ENCODE measurements at regions not wholly inside any gene's neighbourhood (a gene's known extent, or its start where the extent isn't known, plus 50 kb on each side); places are given as distances from the start of the nearest gene placed in this dataset.

DNA sequence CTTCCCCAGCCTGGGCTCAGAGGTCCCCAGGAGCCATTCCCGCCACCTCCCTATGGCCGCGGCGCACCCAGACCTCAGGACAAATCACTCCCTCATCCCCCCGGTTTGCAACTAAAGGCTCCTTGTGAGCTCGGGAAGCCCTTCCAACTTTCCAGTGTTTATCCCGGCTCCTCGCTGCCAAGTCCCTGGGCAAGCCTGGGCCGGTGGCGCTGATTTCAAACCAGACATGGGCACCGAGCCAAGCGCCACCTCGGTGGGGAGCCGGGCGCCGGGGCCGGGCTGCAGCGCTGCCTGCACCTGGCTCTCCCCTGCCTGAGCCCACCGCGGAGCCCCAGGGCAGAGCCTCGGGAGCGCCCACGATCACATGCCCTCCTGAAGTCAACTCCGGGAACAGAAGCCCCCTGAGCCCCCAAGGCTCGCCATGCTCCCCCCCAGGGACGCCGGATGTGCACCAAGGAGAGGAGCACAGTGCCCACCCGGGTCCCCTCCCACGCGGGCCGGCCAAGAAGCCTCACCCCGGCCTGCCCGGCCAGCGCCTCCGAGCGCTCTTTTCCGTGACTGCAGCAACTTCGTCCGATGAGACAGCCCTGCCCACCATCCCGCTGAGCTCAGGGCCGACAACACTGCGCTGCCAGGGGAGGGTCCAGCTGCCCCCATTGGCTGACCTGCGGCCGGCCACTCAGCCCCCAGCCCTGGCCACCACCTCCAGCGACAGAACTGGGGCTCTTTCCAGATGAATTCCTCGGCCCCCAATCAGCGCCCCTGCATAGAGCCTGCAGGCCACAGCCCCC is 50.0 kb downstream of the NCOR2 start:
- no peak for DNase-seq

DNA sequence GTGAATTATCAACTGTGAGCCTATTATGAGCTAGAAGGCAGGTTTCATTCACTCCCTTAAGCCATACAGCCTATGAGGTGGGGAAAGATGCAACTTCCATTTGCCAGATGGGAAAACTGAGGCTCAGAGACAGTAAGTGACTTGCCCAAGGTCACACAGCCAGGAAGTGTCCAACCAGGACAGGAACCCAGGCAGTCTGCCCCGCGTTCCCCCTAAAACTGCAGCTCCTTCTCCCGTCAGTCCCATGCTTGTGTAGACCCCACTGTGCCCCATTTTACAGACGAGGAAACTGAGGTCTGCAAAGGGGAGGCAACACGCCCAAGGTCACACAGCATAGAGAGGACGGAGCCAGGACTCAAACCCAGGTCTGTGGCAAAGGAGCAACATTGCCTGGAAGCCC is 50.6 kb downstream of the NCOR2 start:
- DNase-seq = no peak

GRCh38 chr12:124515981-124516380 is 51.4 kb downstream of the NCOR2 start:
- DNase-seq = no peak

GRCh38 chr12:124514996-124515932 is 52.1 kb downstream of the NCOR2 start:
- no peak for DNase-seq

- DNase-seq = no peak
Observed at GRCh38 chr12:124514145-124514995, 53.0 kb downstream of the NCOR2 start.

DNA sequence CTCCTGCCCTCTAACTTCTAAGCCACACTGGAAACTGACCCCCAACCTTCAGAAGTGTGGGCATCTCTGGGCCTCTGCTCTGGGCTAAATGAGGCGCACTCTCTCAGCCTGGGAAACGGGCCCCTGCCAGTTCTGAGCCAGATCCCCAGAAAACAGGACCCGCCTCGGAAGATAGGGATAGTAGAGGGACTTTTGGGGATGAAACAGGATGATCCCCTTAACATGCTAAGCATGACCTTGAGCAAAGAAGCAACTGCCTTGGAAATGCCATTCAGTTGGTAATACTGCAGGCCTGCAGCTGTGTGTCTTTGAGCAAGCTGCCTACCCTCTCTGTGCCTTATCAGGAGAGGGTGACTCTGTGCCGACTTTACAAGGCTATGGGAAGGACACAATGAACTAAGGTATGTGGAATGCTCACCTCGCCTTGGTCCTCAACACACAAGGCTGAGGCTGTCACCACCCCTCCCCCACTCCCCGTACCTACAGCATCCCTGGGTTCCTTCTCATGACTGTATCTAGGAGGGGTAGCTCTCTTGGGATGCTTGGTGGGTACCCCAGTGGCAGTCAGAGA is 54.0 kb downstream of the NCOR2 start:
- no peak for DNase-seq

- DNase-seq = no peak
Observed at GRCh38 chr12:124512667-124513296, 54.6 kb downstream of the NCOR2 start.

DNA sequence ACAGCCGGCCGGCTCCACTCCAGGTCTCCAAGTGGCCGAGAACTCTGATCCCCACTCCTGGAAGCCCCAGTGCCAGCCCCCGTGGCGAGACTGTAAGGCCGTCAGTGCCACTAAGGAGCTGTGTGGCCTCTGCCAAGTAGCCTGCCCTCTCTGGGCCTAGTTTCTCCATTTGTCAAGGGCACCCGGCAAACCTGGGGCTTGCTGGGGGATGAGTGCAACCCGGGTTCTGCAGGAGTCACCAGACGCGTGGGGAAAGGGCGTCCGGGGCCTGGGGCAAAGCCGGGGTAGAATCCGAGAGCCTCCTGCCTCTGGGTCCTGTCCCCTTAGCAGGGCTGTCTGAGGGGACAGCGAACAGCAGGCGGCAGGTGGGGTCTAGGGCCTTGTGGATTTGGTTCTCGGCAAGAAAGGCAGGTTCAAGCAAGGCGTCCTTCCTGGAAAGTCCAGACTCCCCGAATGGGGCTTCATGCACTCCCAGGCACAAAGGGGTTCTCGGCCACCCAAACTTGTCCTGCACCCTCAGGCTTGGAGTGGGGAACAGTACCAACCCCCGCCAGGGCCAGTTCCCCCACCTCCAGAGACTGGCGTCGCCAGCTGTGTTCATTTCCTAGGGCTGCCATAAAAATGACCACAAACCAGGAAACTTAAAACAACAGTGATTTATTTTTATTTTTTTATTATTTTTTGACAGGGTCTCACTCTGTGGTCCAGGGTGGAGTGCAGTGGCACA is 56.0 kb downstream of the NCOR2 start:
- no peak for DNase-seq

DNA sequence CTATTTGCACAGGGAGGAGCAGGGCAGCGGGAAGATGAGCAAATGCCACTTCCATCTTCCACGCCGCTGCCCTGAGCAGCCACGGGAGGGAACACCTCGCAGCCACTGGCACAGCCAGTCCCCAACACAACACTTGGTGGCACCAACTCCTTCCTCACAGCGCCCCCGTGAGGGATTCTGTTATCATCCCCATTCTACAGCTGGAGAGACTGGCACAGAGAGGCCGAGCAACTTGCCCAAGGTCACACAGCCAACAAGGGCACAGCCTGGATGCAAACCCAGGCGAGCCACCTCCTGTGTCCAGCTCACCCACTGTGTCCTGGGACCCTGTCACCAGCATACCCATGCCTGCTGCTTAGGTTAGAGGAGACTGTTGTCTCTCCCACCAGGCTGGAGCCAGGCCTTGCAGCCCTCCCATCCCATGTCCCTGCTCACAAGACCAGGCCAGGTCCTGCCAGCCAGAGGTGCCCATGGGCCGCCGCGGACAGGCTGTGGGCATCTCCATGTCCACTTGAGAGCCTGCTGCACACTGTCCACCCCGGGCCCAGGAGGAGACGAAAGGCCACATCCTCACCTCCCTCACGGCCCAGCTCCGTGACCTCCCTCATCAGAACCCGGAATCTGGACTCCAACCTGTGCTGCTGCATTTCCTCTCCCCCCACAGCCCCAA is 57.0 kb downstream of the NCOR2 start:
- DNase-seq = no peak

GRCh38 chr12:124509676-124510300 is 57.6 kb downstream of the NCOR2 start:
- no peak for DNase-seq

- DNase-seq = no peak
Observed at GRCh38 chr12:124509300-124509675, 58.1 kb downstream of the NCOR2 start.

- no peak for DNase-seq
Observed at GRCh38 chr12:124508381-124509079, 58.9 kb downstream of the NCOR2 start.

DNA sequence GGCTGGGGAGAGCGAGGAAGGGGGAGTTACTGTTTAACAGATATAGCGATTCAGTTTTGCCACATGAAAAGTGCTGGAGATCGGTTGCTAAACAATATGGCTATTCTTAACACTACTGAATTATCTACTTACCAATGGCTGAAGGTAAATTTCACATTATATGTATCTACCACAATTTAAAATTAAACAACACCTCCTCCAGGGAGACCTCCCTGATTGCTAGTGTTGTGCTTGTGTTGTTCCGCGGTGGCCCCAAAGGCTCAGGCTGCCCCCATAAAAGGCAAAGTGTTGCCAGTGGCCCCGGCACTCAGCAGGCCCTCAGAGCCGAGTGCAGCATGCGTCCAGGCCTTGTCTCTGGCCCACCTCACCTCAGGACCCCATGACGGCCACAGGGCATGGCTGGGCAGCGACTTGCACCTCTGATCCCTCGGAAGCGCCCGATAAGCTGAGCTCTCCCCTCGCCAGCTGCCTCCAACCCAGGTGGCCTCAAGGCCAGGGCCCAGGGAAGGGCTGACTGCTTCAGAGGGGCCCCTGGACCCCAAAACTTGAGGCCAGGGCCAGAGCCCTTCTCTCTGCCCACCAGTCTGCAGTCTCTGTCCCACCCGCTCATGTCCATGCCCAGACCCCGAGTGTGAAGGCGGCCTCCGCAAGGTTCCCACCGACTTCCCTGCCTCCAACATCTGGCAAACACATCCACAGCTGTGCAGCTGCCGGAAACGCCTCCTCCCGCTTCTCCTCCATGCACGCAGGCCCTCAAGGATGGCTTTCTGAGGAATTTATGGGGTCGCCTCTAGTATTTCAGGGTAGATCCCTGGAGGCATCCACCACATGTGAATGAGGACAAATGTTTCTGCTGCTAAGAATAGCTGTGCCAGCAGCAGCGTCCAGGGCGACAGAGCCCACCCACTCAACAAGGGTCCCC is 60.0 kb downstream of the NCOR2 start:
- DNase-seq = no peak

DNA sequence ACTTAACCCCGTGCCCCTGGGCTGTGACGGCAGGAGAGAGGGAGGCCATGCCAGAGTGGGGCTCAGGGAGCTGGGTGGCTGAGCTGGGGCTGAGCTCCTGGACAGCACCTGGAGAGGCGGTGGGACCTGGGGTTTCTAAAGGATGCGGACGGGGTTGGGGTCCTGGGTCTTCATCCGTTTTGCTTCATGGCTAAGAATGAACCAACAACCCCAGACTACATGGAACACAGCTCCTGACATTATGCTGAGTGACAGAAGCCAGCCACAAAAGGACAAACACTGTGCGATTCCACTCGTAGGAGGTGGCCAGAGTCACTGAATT is 60.6 kb downstream of the NCOR2 start:
- DNase-seq = no peak

GRCh38 chr12:124506145-124506831 is 61.1 kb downstream of the NCOR2 start:
- DNase-seq = no peak

DNA sequence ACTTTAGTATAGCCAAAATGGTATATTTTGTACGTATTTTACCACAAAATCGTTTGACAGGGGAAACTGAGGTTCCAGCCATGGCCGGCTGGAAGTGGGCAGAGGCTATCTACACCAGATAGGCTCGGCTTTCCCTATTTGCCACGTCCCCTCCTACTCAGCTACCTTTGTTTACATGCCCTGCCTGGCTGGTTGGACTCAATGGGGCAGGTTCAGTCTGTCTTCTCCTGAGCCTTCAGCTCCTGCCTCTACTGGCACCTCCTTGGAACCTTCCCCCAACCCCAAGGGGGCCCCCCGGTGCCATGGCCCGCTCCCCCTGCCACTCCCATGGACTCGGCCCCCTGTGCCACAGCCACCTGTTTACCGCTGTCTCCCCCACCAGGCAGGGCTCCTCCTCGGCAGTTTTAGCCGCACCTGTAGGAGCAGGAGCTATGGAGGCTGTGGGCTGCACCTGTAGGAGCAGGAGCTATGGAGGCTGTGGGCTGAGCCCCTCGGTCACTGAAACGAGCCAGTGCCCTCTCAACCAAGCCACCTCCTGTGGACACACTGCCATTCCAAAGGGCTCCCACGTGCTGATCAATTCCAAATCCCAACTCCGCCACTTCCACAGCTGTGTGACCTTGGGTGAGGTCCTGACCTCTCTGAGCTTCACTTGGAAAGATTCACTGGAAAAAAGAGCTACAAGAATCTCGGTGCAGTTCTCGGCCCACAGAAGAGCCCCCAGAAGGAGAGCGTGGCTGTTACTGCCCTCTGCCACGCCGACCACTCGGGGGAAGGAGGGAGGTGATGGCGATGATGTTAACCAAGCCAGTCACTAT is 62.2 kb downstream of the NCOR2 start:
- DNase-seq = no peak
